ENCODE measurements at regions not wholly inside any gene's neighbourhood (a gene's known extent, or its start where the extent isn't known, plus 50 kb on each side); places are given as distances from the start of the nearest gene placed in this dataset.

DNA sequence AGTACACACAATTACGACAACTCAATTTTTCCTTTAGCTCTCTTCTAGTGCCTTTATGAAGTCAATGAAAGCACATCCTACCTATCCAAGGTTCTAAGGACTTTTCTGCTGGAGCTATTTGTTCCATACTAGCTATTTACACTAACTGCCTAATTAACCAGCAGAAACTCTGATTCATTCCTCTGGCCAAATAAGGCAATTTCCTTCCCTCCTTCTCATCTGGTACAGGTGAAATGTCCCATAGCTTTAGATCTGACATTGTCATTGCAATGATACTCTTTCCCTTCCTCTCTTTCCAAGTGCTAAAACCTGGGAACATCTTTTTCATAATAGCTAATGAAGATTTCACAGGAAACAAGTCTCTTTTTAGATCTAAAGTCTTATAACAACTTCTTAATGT is 521.7 kb downstream of the SOX2 start:
- no peaks in the 10 kb centered on the region for H3K36me3 ChIP-seq (ENCODE audit: insufficient read depth, low read length)
- no peak overlapping the region for H3K27ac ChIP-seq
- TF ChIP-seq POLR2AphosphoS5 (IDR thresholded peaks at IDR 0.05; ENCODE audit: borderline replicate concordance, low read depth, low read length) (no peak), FOXP2 (optimal IDR thresholded peaks at IDR 0.05; ENCODE audit: control extremely low read depth, extremely low read length, insufficient read depth) (no peak), EZH2 (IDR thresholded peaks at IDR 0.05) (no peak)
- no peaks in the 10 kb centered on the region for H3K9me3 ChIP-seq (ENCODE audit: low read depth, low read length)
- H3K4me3 ChIP-seq, result no peak overlapping the region
- DNase-seq (ENCODE audit: low read depth, low spot score), result no peak
- H3K9ac ChIP-seq (ENCODE audit: insufficient read length), result no peak overlapping the region

GRCh38 chr3:182233957-182234356 is 522.2 kb downstream of the SOX2 start:
- Histone ChIP-seq H3K9ac (ENCODE audit: insufficient read length) (no peak overlapping the region), H3K27ac (no peak overlapping the region), H3K9me3 (ENCODE audit: low read depth, low read length) (no peaks in the 10 kb centered on the region), H3K36me3 (ENCODE audit: insufficient read depth, low read length) (no peaks in the 10 kb centered on the region), H3K4me3 (no peak overlapping the region)
- TF ChIP-seq FOXP2 (optimal IDR thresholded peaks at IDR 0.05; ENCODE audit: control extremely low read depth, extremely low read length, insufficient read depth) (no peak), POLR2AphosphoS5 (IDR thresholded peaks at IDR 0.05; ENCODE audit: borderline replicate concordance, low read depth, low read length) (no peak), EZH2 (IDR thresholded peaks at IDR 0.05) (no peak)
- DNase-seq (ENCODE audit: low read depth, low spot score), result no peak

GRCh38 chr3:182234881-182235280 is 523.2 kb downstream of the SOX2 start:
- no peak for DNase-seq (ENCODE audit: low read depth, low spot score)
- no peak for TF ChIP-seq POLR2AphosphoS5 (IDR thresholded peaks at IDR 0.05; ENCODE audit: borderline replicate concordance, low read depth, low read length)
- TF ChIP-seq FOXP2 (optimal IDR thresholded peaks at IDR 0.05; ENCODE audit: control extremely low read depth, extremely low read length, insufficient read depth), result no peak
- no peak for TF ChIP-seq EZH2 (IDR thresholded peaks at IDR 0.05)

DNA sequence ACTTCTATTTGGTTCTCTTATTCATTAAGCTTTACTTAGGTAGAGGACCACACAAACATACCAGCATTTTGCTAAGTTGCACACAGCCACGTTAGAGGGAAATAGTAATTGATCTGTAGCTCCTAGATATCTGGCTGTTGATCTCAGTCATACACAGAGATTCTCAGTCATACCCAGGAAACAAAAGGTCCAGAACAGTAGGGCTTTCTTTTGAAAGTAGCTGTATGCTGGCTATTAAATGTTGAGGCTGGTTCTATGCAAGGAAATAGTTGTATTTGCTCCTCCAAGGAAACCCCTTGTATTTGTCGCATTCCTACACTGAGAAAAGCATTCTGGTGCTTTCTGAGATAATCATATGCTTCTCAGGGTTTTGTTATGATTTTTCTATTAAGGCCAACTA is 523.8 kb downstream of the SOX2 start:
- Histone ChIP-seq H3K27ac (no peak overlapping the region), H3K9me3 (ENCODE audit: low read depth, low read length) (no peaks in the 10 kb centered on the region), H3K36me3 (ENCODE audit: insufficient read depth, low read length) (no peaks in the 10 kb centered on the region), H3K9ac (ENCODE audit: insufficient read length) (no peak overlapping the region), H3K4me3 (no peak overlapping the region)
- no peak for DNase-seq (ENCODE audit: low read depth, low spot score)
- TF ChIP-seq FOXP2 (optimal IDR thresholded peaks at IDR 0.05; ENCODE audit: control extremely low read depth, extremely low read length, insufficient read depth) (no peak), EZH2 (IDR thresholded peaks at IDR 0.05) (no peak), POLR2AphosphoS5 (IDR thresholded peaks at IDR 0.05; ENCODE audit: borderline replicate concordance, low read depth, low read length) (no peak)

More at GRCh38 chr3:182234881-182235280, 523.2 kb downstream of the SOX2 start:
- no peak overlapping the region for H3K9ac ChIP-seq (ENCODE audit: insufficient read length)
- no peaks in the 10 kb centered on the region for H3K9me3 ChIP-seq (ENCODE audit: low read depth, low read length)
- no peak overlapping the region for H3K4me3 ChIP-seq
- no peak overlapping the region for H3K27ac ChIP-seq
- no peaks in the 10 kb centered on the region for H3K36me3 ChIP-seq (ENCODE audit: insufficient read depth, low read length)

DNA sequence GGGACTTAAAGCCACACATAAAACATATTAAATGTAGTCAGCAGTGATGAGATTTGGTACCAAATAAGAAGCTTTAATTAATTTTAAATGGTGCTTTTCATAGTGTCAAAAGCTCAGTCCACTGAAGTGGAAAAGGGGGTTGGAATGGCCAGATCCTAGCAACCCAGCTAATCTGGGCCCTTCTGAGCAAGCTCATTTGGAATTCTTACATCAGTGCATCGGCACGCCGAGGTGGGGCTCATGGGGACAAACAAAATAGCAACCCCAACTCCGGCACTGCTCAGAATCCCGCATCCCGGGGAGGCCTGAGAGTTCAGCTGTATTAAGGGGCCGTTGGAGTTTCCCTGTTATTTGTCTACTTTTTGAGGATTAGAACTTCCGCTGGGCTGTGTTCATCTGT is 526.4 kb downstream of the SOX2 start:
- DNase-seq (ENCODE audit: low read depth, low spot score), result no peak
- Histone ChIP-seq H3K9me3 (ENCODE audit: low read depth, low read length) (no peaks in the 10 kb centered on the region), H3K36me3 (ENCODE audit: insufficient read depth, low read length) (no peaks in the 10 kb centered on the region), H3K27ac (no peak overlapping the region), H3K4me3 (no peak overlapping the region), H3K9ac (ENCODE audit: insufficient read length) (no peak overlapping the region)
- TF ChIP-seq POLR2AphosphoS5 (IDR thresholded peaks at IDR 0.05; ENCODE audit: borderline replicate concordance, low read depth, low read length) (no peak), FOXP2 (optimal IDR thresholded peaks at IDR 0.05; ENCODE audit: control extremely low read depth, extremely low read length, insufficient read depth) (no peak), EZH2 (IDR thresholded peaks at IDR 0.05) (no peak)

- DNase-seq (ENCODE audit: low read depth, low spot score), result no peak
- Histone ChIP-seq H3K4me3 (no peak overlapping the region), H3K27ac (no peak overlapping the region), H3K9me3 (ENCODE audit: low read depth, low read length) (no peaks in the 10 kb centered on the region), H3K36me3 (ENCODE audit: insufficient read depth, low read length) (no peaks in the 10 kb centered on the region), H3K9ac (ENCODE audit: insufficient read length) (no peak overlapping the region)
- TF ChIP-seq POLR2AphosphoS5 (IDR thresholded peaks at IDR 0.05; ENCODE audit: borderline replicate concordance, low read depth, low read length) (no peak), FOXP2 (optimal IDR thresholded peaks at IDR 0.05; ENCODE audit: control extremely low read depth, extremely low read length, insufficient read depth) (no peak), EZH2 (IDR thresholded peaks at IDR 0.05) (no peak)
Measured at GRCh38 chr3:182239316-182239715, 527.6 kb downstream of the SOX2 start.

DNA sequence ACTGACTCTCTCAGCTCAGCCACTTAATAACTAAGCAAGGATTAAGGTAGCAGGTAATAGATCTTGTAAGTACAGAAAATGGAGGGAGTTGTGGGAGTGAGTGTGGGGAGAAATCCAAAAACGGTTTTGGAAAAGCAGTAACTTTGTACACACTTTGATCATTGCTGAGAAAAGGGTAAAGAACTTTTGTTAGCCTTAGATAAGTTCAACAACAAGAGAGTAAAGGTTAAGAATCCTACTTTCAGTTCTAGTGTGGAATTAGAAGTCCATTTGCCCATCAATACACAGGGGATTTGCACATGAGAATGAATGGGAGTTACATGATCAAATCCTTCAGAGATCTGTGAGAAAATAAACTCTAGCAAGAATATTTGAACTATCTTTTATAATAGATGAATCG is 528.7 kb downstream of the SOX2 start:
- TF ChIP-seq EZH2 (IDR thresholded peaks at IDR 0.05), result no peak
- Histone ChIP-seq H3K27ac (no peak overlapping the region), H3K9ac (ENCODE audit: insufficient read length) (no peak overlapping the region), H3K4me3 (no peak overlapping the region), H3K36me3 (ENCODE audit: insufficient read depth, low read length) (no peaks in the 10 kb centered on the region), H3K9me3 (ENCODE audit: low read depth, low read length) (no peaks in the 10 kb centered on the region)
- DNase-seq (ENCODE audit: low read depth, low spot score), result no peak

DNA sequence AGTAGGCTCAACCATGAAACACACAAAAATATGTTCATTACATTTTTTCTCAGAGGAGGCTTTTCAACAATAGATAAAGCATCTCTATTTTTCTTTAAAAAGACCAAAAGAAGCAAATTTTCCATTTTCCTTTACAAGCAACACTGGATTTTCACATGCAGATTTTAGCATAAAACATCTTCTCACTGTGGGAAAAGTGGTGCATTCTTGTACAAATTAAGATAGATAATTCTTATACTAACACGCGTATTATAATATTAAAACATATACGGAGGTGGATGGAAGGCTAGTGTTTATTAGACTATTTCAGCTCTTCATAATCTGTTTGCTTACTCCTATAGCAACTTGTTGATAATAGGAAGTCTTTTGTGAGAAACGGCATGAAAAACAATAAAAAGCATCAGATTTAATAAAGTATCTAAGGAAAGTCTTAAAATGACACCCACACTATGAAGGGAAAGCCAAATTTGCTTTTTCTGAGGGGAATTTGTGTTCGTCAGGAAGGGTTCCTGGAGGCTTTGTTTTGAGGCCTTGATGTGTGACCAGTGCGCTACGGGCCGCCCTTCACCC is 529.6 kb downstream of the SOX2 start:
- DNase-seq (ENCODE audit: low read depth, low spot score), result no peak
- H3K9ac ChIP-seq (ENCODE audit: insufficient read length), result no peak overlapping the region
- TF ChIP-seq FOXP2 (optimal IDR thresholded peaks at IDR 0.05; ENCODE audit: control extremely low read depth, extremely low read length, insufficient read depth) (no peak), POLR2AphosphoS5 (IDR thresholded peaks at IDR 0.05; ENCODE audit: borderline replicate concordance, low read depth, low read length) (no peak), EZH2 (IDR thresholded peaks at IDR 0.05) (no peak)

GRCh38 chr3:182241766-182242488 is 530.2 kb downstream of the SOX2 start:
- Histone ChIP-seq H3K27ac (no peak overlapping the region), H3K9me3 (ENCODE audit: low read depth, low read length) (no peaks in the 10 kb centered on the region), H3K4me3 (no peak overlapping the region), H3K9ac (ENCODE audit: insufficient read length) (no peak overlapping the region), H3K36me3 (ENCODE audit: insufficient read depth, low read length) (no peaks in the 10 kb centered on the region)
- TF ChIP-seq EZH2 (IDR thresholded peaks at IDR 0.05) (no peak), POLR2AphosphoS5 (IDR thresholded peaks at IDR 0.05; ENCODE audit: borderline replicate concordance, low read depth, low read length) (no peak), FOXP2 (optimal IDR thresholded peaks at IDR 0.05; ENCODE audit: control extremely low read depth, extremely low read length, insufficient read depth) (no peak)
- DNase-seq (ENCODE audit: low read depth, low spot score), result no peak

More for the DNA sequence above, 529.6 kb downstream of the SOX2 start:
- Histone ChIP-seq H3K4me3 (no peak overlapping the region), H3K27ac (no peak overlapping the region), H3K9me3 (ENCODE audit: low read depth, low read length) (no peaks in the 10 kb centered on the region), H3K36me3 (ENCODE audit: insufficient read depth, low read length) (no peaks in the 10 kb centered on the region)
